CD4-positive, CD25-positive, alpha-beta regulatory T cell (primary cell): ENCODE measurements at regions not wholly inside any gene's neighbourhood (a gene's known extent, or its start where the extent isn't known, plus 50 kb on each side); places are given as distances from the start of the nearest gene placed in this dataset.

Source experiments
- ATAC-seq, 2 donors: fragments of 150-1000 bp; cut with Tn5 transposase; one replicate each; pipeline ENCODE4 v1.10.0; 2021; ENCODE audit warnings: low read depth in 2 of 2, moderate number of reproducible peaks in 2 of 2, moderate library complexity in 1 of 2
- DNase-seq, 3 donors: peaks; one replicate each; pipeline versions ENCODE4 v3.0.0 to v3.0.0-alpha.2; 2012 to 2022; ENCODE audit warnings: mixed read lengths in 1 of 3
- H3K27ac ChIP-seq: one replicate; pipeline ENCODE4 v1.7.0; 2013; ENCODE audit warnings: mild to moderate bottlenecking, low read length; ENCODE audit not compliant: insufficient read depth, poor library complexity, severe bottlenecking
- H3K27me3 ChIP-seq: one replicate; pipeline ENCODE4 v1.7.0; 2013; ENCODE audit warnings: low read length; ENCODE audit not compliant: control insufficient read depth, insufficient read depth
- H3K36me3 ChIP-seq: one replicate; pipeline ENCODE4 v1.7.0; 2013; ENCODE audit warnings: mild to moderate bottlenecking, low read length, moderate library complexity; ENCODE audit not compliant: control insufficient read depth, insufficient read depth
- H3K4me1 ChIP-seq: 2 replicates; pipeline ENCODE4 v1.7.0; 2013; ENCODE audit warnings: mild to moderate bottlenecking, low read length; ENCODE audit not compliant: insufficient read depth, control insufficient read depth, poor library complexity, severe bottlenecking
- H3K4me3 ChIP-seq: one replicate; pipeline ENCODE4 v1.7.0; 2013; ENCODE audit warnings: low read depth, mild to moderate bottlenecking, low read length, moderate library complexity
- H3K9me3 ChIP-seq, 2 experiments: 1 replicate in 1 of 2; 2 replicates in 1 of 2; pipeline ENCODE4 v1.7.0; 2013; ENCODE audit warnings: low read length in 2 of 2, mild to moderate bottlenecking in 1 of 2, moderate library complexity in 1 of 2; ENCODE audit not compliant: control insufficient read depth in 2 of 2
- H3K27ac Mint-ChIP-seq, 3 donors: one replicate each; pipeline ENCODE4 v1.8.0; 2020 to 2022; ENCODE audit warnings: mild to moderate bottlenecking in 3 of 3, mixed read lengths in 3 of 3, moderate library complexity in 2 of 3
- H3K27me3 Mint-ChIP-seq: one replicate; pipeline ENCODE4 v1.8.0; 2022; ENCODE audit warnings: mild to moderate bottlenecking, mixed read lengths
- H3K36me3 Mint-ChIP-seq: one replicate; pipeline ENCODE4 v1.8.0; 2020; ENCODE audit warnings: mixed read lengths
- H3K4me1 Mint-ChIP-seq, 4 donors: one replicate each; pipeline ENCODE4 v1.8.0; 2020 to 2022; ENCODE audit warnings: mixed read lengths in 4 of 4, mild to moderate bottlenecking in 1 of 4
- H3K4me3 Mint-ChIP-seq, 4 donors: one replicate each; pipeline ENCODE4 v1.8.0; 2020 to 2022; ENCODE audit warnings: mild to moderate bottlenecking in 4 of 4, mixed read lengths in 4 of 4, moderate library complexity in 3 of 4
- H3K9me3 Mint-ChIP-seq, 7 donors: one replicate each; pipeline ENCODE4 v1.8.0; 2020 to 2022; ENCODE audit warnings: mixed read lengths in 7 of 7, mild to moderate bottlenecking in 3 of 7, moderate library complexity in 2 of 7

DNA sequence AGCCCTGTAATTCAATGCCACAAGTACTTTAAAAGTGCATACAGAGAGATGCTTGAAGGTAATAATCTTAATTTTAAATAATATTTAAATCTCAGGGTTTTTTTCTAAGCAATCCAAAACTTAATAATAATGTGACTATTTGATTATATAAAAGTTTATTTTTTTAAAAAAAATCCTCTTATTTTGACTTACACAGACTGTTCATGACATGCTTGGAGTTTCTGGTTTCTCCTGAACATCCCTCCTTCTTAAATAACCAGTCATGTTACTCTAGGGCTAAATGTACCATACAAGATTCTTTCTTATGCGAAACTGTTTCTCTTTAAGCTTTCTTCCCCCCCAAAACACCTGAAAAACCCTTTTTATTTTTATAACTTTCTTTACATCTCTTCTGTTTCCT, 58.2 kb upstream of the SLC2A13 start:
- Mint-ChIP-seq H3K9me3 (peaks cover 0 to 8% (median 4%) of the 10 kb centered on the region in 7 donors), H3K36me3 (no peaks in the 10 kb centered on the region), H3K27ac (no peak overlapping the region), H3K4me3 (no peak overlapping the region), H3K27me3 (no peaks in the 10 kb centered on the region), H3K4me1 (peaks cover 0 to 10% (median 5%) of the 10 kb centered on the region in 4 donors)
- H3K27me3 ChIP-seq = peaks cover 2% of the 10 kb centered on the region
- H3K27ac ChIP-seq = no peak overlapping the region
- ATAC-seq (no peak), DNase-seq (no peak)
- no peaks in the 10 kb centered on the region for H3K36me3 ChIP-seq
- no peaks in the 10 kb centered on the region for H3K4me1 ChIP-seq
- no peak overlapping the region for H3K4me3 ChIP-seq
- no peaks in the 10 kb centered on the region for H3K9me3 ChIP-seq

DNA sequence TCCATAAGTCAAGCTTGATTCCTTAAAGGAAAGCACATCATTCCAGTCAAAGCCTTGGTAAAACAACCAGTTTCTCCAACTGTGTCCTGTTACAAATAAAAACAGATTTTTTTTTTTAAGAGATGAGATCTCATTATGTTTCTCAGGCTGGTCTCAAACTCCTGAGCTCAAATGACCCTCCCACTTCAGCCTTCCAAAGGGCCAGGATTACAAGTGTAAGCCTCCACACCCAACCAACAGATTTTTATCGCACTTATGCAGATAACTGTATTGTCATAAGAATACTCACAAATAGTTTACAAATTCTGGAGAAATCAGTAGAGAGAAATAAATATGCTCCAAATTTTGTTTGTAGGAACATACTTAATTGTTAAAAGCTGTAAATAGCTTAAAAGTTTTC, 56.2 kb upstream of the SLC2A13 start:
- no peak for ATAC-seq
- Mint-ChIP-seq H3K36me3 (no peaks in the 10 kb centered on the region), H3K4me1 (no peaks in the 10 kb centered on the region), H3K27ac (no peak overlapping the region), H3K9me3 (peaks cover 0 to 8% (median 4%) of the 10 kb centered on the region in 7 donors), H3K27me3 (peaks cover 4% of the 10 kb centered on the region), H3K4me3 (no peak overlapping the region)
- H3K36me3 ChIP-seq = no peaks in the 10 kb centered on the region
- no peaks in the 10 kb centered on the region for H3K9me3 ChIP-seq
- no peak overlapping the region for H3K4me3 ChIP-seq
- H3K27me3 ChIP-seq = peaks cover 2% of the 10 kb centered on the region
- no peak overlapping the region for H3K27ac ChIP-seq
- no peak for DNase-seq
- H3K4me1 ChIP-seq = no peaks in the 10 kb centered on the region

- no peak overlapping the region for H3K27ac ChIP-seq
- Mint-ChIP-seq H3K4me3 (no peak overlapping the region), H3K36me3 (no peaks in the 10 kb centered on the region), H3K9me3 (peaks cover 0 to 8% (median 4%) of the 10 kb centered on the region in 7 donors), H3K27ac (peak overlapping the region in 1 of 3 donors; percentile 53), H3K4me1 (no peaks in the 10 kb centered on the region), H3K27me3 (peaks cover 15% of the 10 kb centered on the region)
- H3K36me3 ChIP-seq = no peaks in the 10 kb centered on the region
- no peaks in the 10 kb centered on the region for H3K4me1 ChIP-seq
- ATAC-seq = no peak
- no peaks in the 10 kb centered on the region for H3K9me3 ChIP-seq
- no peak for DNase-seq
- no peak overlapping the region for H3K4me3 ChIP-seq
- H3K27me3 ChIP-seq = no peaks in the 10 kb centered on the region
Measured at GRCh38 chr12:40158592-40159111, 52.8 kb upstream of the SLC2A13 start.

- Mint-ChIP-seq H3K27ac (no peak overlapping the region), H3K36me3 (no peaks in the 10 kb centered on the region), H3K27me3 (peaks cover 24% of the 10 kb centered on the region), H3K4me3 (no peak overlapping the region), H3K4me1 (no peaks in the 10 kb centered on the region), H3K9me3 (peaks cover 0 to 4% (median 0%) of the 10 kb centered on the region in 7 donors)
- ATAC-seq (no peak), DNase-seq (no peak)
- Histone ChIP-seq H3K9me3 (no peaks in the 10 kb centered on the region), H3K4me1 (no peaks in the 10 kb centered on the region), H3K27me3 (no peaks in the 10 kb centered on the region), H3K36me3 (no peaks in the 10 kb centered on the region), H3K4me3 (no peak overlapping the region), H3K27ac (no peak overlapping the region)
Measured at GRCh38 chr12:40157336-40157735, 51.5 kb upstream of the SLC2A13 start.

DNA sequence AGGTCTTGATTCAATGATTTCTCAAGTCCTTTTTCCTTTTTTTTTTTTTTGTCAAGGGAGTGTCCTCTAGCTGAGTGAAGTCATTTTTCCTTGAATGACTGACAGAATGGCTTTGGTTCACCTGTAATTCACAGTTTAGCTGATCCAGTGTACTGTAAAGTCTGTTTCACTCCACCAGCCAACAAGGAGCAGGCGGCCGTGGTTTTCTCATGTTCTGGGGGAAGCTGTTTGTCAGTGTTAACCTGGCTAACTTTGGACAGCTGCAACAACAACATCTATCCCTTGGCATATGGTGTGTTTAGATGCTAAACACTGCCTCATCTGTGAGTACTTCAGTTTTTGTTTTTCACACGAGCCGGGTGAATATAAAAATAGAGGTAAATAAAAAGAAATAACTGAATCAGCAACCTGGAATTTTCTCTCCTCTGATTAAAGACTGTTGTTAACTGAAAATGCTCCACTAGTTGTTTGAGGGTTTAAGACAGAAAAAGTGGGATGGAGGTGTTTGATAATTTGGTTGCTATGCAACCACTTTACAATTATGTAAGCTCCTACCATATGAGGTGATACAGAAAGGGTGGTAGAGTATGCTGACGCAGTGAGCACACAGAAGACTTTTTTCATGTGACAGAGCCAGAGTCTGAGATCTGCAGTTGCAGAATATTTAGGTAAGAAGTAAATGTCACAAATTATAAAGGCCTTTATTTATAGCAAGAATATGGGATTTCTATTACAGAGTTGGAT, 50.3 kb upstream of the SLC2A13 start:
- Mint-ChIP-seq H3K4me3 (no peak overlapping the region), H3K4me1 (no peaks in the 10 kb centered on the region), H3K36me3 (no peaks in the 10 kb centered on the region), H3K27ac (no peak overlapping the region), H3K9me3 (no peaks in the 10 kb centered on the region), H3K27me3 (peaks cover 27% of the 10 kb centered on the region)
- DNase-seq = no peak
- no peaks in the 10 kb centered on the region for H3K36me3 ChIP-seq
- H3K4me1 ChIP-seq = no peaks in the 10 kb centered on the region
- no peak overlapping the region for H3K27ac ChIP-seq
- no peak for ATAC-seq
- H3K4me3 ChIP-seq = no peak overlapping the region
- H3K27me3 ChIP-seq = no peaks in the 10 kb centered on the region
- no peaks in the 10 kb centered on the region for H3K9me3 ChIP-seq
